HUES64 (cell line): ENCODE measurements at regions not wholly inside any gene's neighbourhood (a gene's known extent, or its start where the extent isn't known, plus 50 kb on each side); places are given as distances from the start of the nearest gene placed in this dataset.

Experiments used
- H3K27ac ChIP-seq: 2 replicates; pipeline ENCODE4 v1.7.0; 2013; ENCODE audit warnings: low read depth, low read length, inconsistent platforms
- H3K27me3 ChIP-seq: 2 replicates; pipeline ENCODE4 v1.6.1; 2013; ENCODE audit warnings: mild to moderate bottlenecking, low read length; ENCODE audit not compliant: insufficient read depth
- H3K36me3 ChIP-seq: 2 replicates; pipeline ENCODE4 v1.6.1; 2013; ENCODE audit warnings: mild to moderate bottlenecking, low read length; ENCODE audit not compliant: insufficient read depth
- H3K4me1 ChIP-seq: 2 replicates; pipeline ENCODE4 v1.6.1; 2013; ENCODE audit warnings: mild to moderate bottlenecking, low read length, moderate library complexity; ENCODE audit not compliant: insufficient read depth
- H3K4me3 ChIP-seq: 2 replicates; pipeline ENCODE4 v1.5.1; 2013; ENCODE audit warnings: mild to moderate bottlenecking, low read length, moderate library complexity
- H3K9ac ChIP-seq: 2 replicates; pipeline ENCODE4 v1.6.1; 2013; ENCODE audit warnings: mild to moderate bottlenecking, low read depth, low read length
- H3K9me3 ChIP-seq: 2 replicates; pipeline ENCODE4 v1.6.1; 2013; ENCODE audit warnings: low read depth, low read length; ENCODE audit not compliant: insufficient read depth
- WGBS: fragments of 150-250, 120-280 bp; methylation state at CpG from one replicate; pipeline ENCODE4 v1.1.7; 2013; ENCODE audit warnings: missing lambda C conversion rate; 5-methylcytosine and 5-hydroxymethylcytosine counted together

GRCh38 chr11:28837599-28837998 is 729.4 kb downstream of the METTL15 start:
- Histone ChIP-seq H3K36me3 (no peaks in the 10 kb centered on the region), H3K9me3 (no peaks in the 10 kb centered on the region), H3K27me3 (no peaks in the 10 kb centered on the region), H3K4me3 (no peak overlapping the region), H3K27ac (no peak overlapping the region), H3K9ac (no peak overlapping the region), H3K4me1 (peaks cover 40% of the 10 kb centered on the region)
- WGBS: 95% methylated on average over 8 of the region's 8 CpGs

- WGBS: 79% methylated on average over 4 of the region's 4 CpGs
- Histone ChIP-seq H3K9me3 (no peaks in the 10 kb centered on the region), H3K4me3 (no peak overlapping the region), H3K27me3 (no peaks in the 10 kb centered on the region), H3K27ac (peak overlapping the region; percentile 24; the same call in 1 of the 2 replicates), H3K9ac (peak overlapping the region; percentile 21; the same call in 1 of the 2 replicates), H3K36me3 (no peaks in the 10 kb centered on the region), H3K4me1 (peaks cover 41% of the 10 kb centered on the region)
Observed at GRCh38 chr11:28836285-28837081, 728.3 kb downstream of the METTL15 start.

GRCh38 chr11:28835790-28836189 is 727.6 kb downstream of the METTL15 start:
- Histone ChIP-seq H3K36me3 (no peaks in the 10 kb centered on the region), H3K27me3 (no peaks in the 10 kb centered on the region), H3K4me3 (no peak overlapping the region), H3K9ac (no peak overlapping the region), H3K27ac (peak overlapping the region; percentile 24; the same call in 1 of the 2 replicates), H3K9me3 (no peaks in the 10 kb centered on the region), H3K4me1 (peaks cover 41% of the 10 kb centered on the region)
- 95% methylated on average over 2 of the region's 3 CpGs for WGBS

- H3K9me3 ChIP-seq: no peaks in the 10 kb centered on the region
- no peaks in the 10 kb centered on the region for H3K27me3 ChIP-seq
- no peaks in the 10 kb centered on the region for H3K36me3 ChIP-seq
- H3K27ac ChIP-seq: no peak overlapping the region
- H3K4me3 ChIP-seq: no peak overlapping the region
- no peak overlapping the region for H3K9ac ChIP-seq
- H3K4me1 ChIP-seq: peaks cover 41% of the 10 kb centered on the region
Observed at GRCh38 chr11:28835317-28835716, 727.1 kb downstream of the METTL15 start.

GRCh38 chr11:28834877-28835276 is 726.7 kb downstream of the METTL15 start:
- WGBS: 38% methylated on average over 2 of the region's 3 CpGs
- H3K9ac ChIP-seq: no peak overlapping the region

GRCh38 chr11:28833670-28834069 is 725.5 kb downstream of the METTL15 start:
- Histone ChIP-seq H3K4me1 (peaks cover 41% of the 10 kb centered on the region), H3K36me3 (no peaks in the 10 kb centered on the region), H3K27me3 (no peaks in the 10 kb centered on the region), H3K9ac (no peak overlapping the region), H3K4me3 (no peak overlapping the region), H3K9me3 (no peaks in the 10 kb centered on the region), H3K27ac (peak overlapping the region; percentile 3; the same call in 1 of the 2 replicates)
- 85% methylated on average over 2 of the region's 2 CpGs for WGBS

More at GRCh38 chr11:28834877-28835276, 726.7 kb downstream of the METTL15 start:
- no peaks in the 10 kb centered on the region for H3K9me3 ChIP-seq
- H3K27me3 ChIP-seq: no peaks in the 10 kb centered on the region
- H3K36me3 ChIP-seq: no peaks in the 10 kb centered on the region
- peaks cover 41% of the 10 kb centered on the region for H3K4me1 ChIP-seq
- H3K4me3 ChIP-seq: no peak overlapping the region
- peak overlapping the region; percentile 59 for H3K27ac ChIP-seq

- Histone ChIP-seq H3K27ac (peak overlapping the region; percentile 3; the same call in 1 of the 2 replicates), H3K9ac (no peak overlapping the region), H3K36me3 (no peaks in the 10 kb centered on the region), H3K9me3 (no peaks in the 10 kb centered on the region), H3K4me3 (no peak overlapping the region), H3K4me1 (peaks cover 41% of the 10 kb centered on the region), H3K27me3 (no peaks in the 10 kb centered on the region)
- WGBS: 100% methylated on average over 1 of the region's 2 CpGs
Observed at GRCh38 chr11:28833169-28833568, 725.0 kb downstream of the METTL15 start.

DNA sequence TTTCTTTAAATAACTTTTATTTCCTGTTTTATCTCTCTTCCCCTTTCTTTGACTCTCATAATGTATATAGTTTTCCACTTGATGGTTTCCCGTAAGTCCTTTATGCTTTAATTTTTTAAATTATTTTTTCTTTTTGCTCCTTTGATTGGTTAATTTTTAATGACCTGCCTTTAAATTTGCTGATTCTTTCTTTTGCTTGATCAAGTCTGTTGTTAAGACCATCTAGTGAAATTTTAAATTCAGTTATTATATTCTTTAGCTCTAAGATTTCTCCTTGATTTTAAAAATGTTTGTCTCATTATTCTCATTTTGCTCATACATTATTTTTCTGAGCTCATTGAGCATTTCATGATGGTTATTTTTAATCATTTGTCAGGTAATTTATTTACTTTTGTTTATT is 718.6 kb downstream of the METTL15 start:
- Histone ChIP-seq H3K27ac (no peak overlapping the region), H3K27me3 (no peaks in the 10 kb centered on the region), H3K4me1 (no peaks in the 10 kb centered on the region), H3K9me3 (no peaks in the 10 kb centered on the region; the same call in 1 of the 2 replicates), H3K9ac (no peak overlapping the region), H3K4me3 (no peak overlapping the region), H3K36me3 (no peaks in the 10 kb centered on the region)
- WGBS: no CpG with 5 or more reads among the region's 1 CpG

GRCh38 chr11:28822576-28822975 is 714.4 kb downstream of the METTL15 start:
- Histone ChIP-seq H3K27me3 (no peaks in the 10 kb centered on the region), H3K4me1 (no peaks in the 10 kb centered on the region), H3K27ac (no peak overlapping the region), H3K36me3 (no peaks in the 10 kb centered on the region), H3K9me3 (no peaks in the 10 kb centered on the region; the same call in 1 of the 2 replicates), H3K4me3 (no peak overlapping the region), H3K9ac (no peak overlapping the region)
- 97% methylated on average over 4 of the region's 4 CpGs for WGBS

DNA sequence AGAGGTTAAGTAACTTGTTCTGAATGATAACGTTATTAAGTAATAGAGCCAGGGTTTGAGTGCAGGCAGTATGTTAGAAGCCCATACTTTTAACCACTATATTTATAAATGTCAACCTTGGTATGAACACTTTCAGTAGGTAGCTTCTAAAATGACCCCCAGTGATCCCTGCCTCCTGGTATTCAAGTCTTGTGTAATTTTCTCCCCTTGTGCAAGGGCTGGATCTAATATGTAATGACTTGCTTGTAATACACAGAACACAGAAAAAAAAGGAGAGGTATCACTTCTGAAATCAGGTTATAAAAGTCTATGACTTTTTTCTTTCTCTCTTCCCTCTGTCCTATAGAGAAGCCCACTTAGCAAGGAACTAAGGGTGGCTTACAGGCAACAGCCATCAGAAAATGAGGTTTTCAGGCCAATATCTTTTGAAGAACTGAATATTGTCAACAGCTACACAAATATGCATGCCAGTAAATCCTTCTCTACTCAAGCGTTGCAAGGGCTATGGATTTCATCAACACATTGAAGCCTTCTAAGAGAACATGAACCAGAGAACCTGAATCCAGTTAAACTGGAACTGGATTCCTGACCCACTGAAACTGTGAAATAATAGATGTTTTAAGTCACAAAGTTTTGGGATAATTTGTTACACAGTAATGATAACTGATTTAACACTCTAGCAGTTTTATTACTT is 712.3 kb downstream of the METTL15 start:
- Histone ChIP-seq H3K27ac (no peak overlapping the region), H3K9ac (no peak overlapping the region), H3K9me3 (no peaks in the 10 kb centered on the region), H3K4me3 (no peak overlapping the region), H3K36me3 (no peaks in the 10 kb centered on the region), H3K4me1 (no peaks in the 10 kb centered on the region), H3K27me3 (no peaks in the 10 kb centered on the region)
- 98% methylated on average over 2 of the region's 2 CpGs for WGBS

DNA sequence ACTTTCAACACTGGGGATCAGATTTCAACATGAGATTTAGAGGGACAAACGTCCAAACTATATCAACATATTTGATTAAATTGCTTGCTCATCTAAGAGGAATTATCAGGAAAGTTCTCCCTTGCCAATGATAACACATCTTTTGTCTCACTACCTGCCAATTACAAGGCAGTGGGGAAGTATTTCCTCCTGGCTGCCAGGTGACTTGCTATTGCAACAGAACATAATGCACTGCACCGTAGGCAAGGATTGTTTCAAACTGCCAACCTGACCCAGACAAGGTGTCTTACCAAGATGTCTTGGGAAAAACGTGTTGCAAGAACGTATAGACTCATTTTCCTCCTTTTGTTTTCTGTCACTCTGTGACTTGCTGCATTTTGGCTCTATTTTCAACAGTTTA is 711.6 kb downstream of the METTL15 start:
- H3K4me1 ChIP-seq: no peaks in the 10 kb centered on the region
- H3K4me3 ChIP-seq: no peak overlapping the region
- H3K27ac ChIP-seq: no peak overlapping the region
- WGBS: 87% methylated on average over 4 of the region's 4 CpGs
- H3K27me3 ChIP-seq: no peaks in the 10 kb centered on the region
- H3K9ac ChIP-seq: no peak overlapping the region
- H3K9me3 ChIP-seq: no peaks in the 10 kb centered on the region
- H3K36me3 ChIP-seq: no peaks in the 10 kb centered on the region
